Loucy (cell line): ENCODE measurements at regions not wholly inside any gene's neighbourhood (a gene's known extent, or its start where the extent isn't known, plus 50 kb on each side); places are given as distances from the start of the nearest gene placed in this dataset.

Experiments used
- H2AFZ ChIP-seq: fragments of 200-600 bp; sonication (generic); 2 replicates; pipeline ENCODE4 v1.6.0; 2016; ENCODE audit warnings: antibody characterized with exemption, mild to moderate bottlenecking, low read length, moderate library complexity
- H3F3A ChIP-seq: fragments of 200-600 bp; 2 replicates; pipeline ENCODE4 v1.6.0; 2016; ENCODE audit warnings: antibody characterized with exemption, low read depth, mild to moderate bottlenecking
- H3K27me3 ChIP-seq: fragments of 200-600 bp; sonication (generic); 2 replicates; pipeline ENCODE4 v1.6.1; 2014; ENCODE audit warnings: low read length, mild to moderate bottlenecking; ENCODE audit not compliant: insufficient read depth, poor library complexity, severe bottlenecking
- H3K36me3 ChIP-seq: fragments of 200-600 bp; sonication (generic); 2 replicates; pipeline ENCODE4 v1.6.1; 2016; ENCODE audit warnings: low read length; ENCODE audit not compliant: insufficient read depth
- H3K4me1 ChIP-seq: fragments of 200-600 bp; sonication (generic); 2 replicates; pipeline ENCODE4 v1.5.1; 2014; ENCODE audit warnings: low read length, mild to moderate bottlenecking; ENCODE audit not compliant: insufficient read depth, poor library complexity, severe bottlenecking
- H3K4me2 ChIP-seq: fragments of 200-600 bp; sonication (generic); 2 replicates; pipeline ENCODE4 v1.6.0; 2014; ENCODE audit warnings: antibody characterized with exemption, low read length, low read depth, mild to moderate bottlenecking; ENCODE audit not compliant: poor library complexity, severe bottlenecking
- H3K4me3 ChIP-seq: fragments of 200-600 bp; sonication (generic); 2 replicates; pipeline ENCODE4 v1.5.1; 2014; ENCODE audit warnings: low read length, mild to moderate bottlenecking, mixed read lengths; ENCODE audit not compliant: poor library complexity, severe bottlenecking
- H3K79me2 ChIP-seq: fragments of 200-600 bp; sonication (generic); 2 replicates; pipeline ENCODE4 v1.6.1; 2014; ENCODE audit warnings: low read length; ENCODE audit not compliant: insufficient read depth
- H3K9ac ChIP-seq: fragments of 200-600 bp; sonication (generic); 2 replicates; pipeline ENCODE4 v1.6.0; 2014; ENCODE audit warnings: mild to moderate bottlenecking, low read depth, low read length, moderate library complexity; ENCODE audit not compliant: poor library complexity, severe bottlenecking
- H3K9me2 ChIP-seq: fragments of 200-600 bp; sonication (generic); replicated peaks from 2 replicates; pipeline ENCODE4 v1.6.1; 2016; ENCODE audit warnings: low read depth, low read length, mixed read lengths
- H3K9me3 ChIP-seq: fragments of 200-600 bp; sonication (generic); 2 replicates; pipeline ENCODE4 v1.6.1; 2014; ENCODE audit warnings: mild to moderate bottlenecking, antibody characterized with exemption, low read length, low read depth; ENCODE audit not compliant: insufficient read depth
- H4K20me1 ChIP-seq: fragments of 200-600 bp; sonication (generic); 2 replicates; pipeline ENCODE4 v1.6.0; 2014; ENCODE audit warnings: antibody characterized with exemption, low read length, mild to moderate bottlenecking; ENCODE audit not compliant: insufficient read depth, poor library complexity, severe bottlenecking
- CTCF ChIP-seq: fragments of 200-600 bp; sonication (generic); conservative IDR thresholded peaks from 2 replicates; pipeline ENCODE4 v1.5.1; 2014; ENCODE audit warnings: mild to moderate bottlenecking, antibody characterized with exemption, low read length
- EZH2phosphoT487 ChIP-seq: fragments of 200-600 bp; IDR thresholded peaks from 2 replicates; pipeline ENCODE4 v1.6.1; 2018; ENCODE audit warnings: antibody characterized with exemption, mild to moderate bottlenecking, moderate library complexity, borderline replicate concordance

- no peak overlapping the region for H3K9ac ChIP-seq
- H3F3A ChIP-seq, result no peaks in the 10 kb centered on the region
- H3K4me3 ChIP-seq, result no peak overlapping the region
- no peak overlapping the region for H3K4me2 ChIP-seq
- no peaks in the 10 kb centered on the region for H4K20me1 ChIP-seq
- H3K79me2 ChIP-seq, result no peaks in the 10 kb centered on the region
- H3K36me3 ChIP-seq, result no peaks in the 10 kb centered on the region
- no peaks in the 10 kb centered on the region for H3K27me3 ChIP-seq
- TF ChIP-seq EZH2phosphoT487 (no peak), CTCF (no peak)
- H3K4me1 ChIP-seq, result no peaks in the 10 kb centered on the region
- no peaks in the 10 kb centered on the region for H3K9me3 ChIP-seq
- no peaks in the 10 kb centered on the region for H3K9me2 ChIP-seq
- H2AFZ ChIP-seq, result no peak overlapping the region
These were observed 54.7 kb upstream of the EGR2 start for GRCh38 chr10:62870866-62871265.

GRCh38 chr10:62869958-62870357, 53.8 kb upstream of the EGR2 start:
- Histone ChIP-seq H3K9me2 (no peaks in the 10 kb centered on the region), H3K9ac (no peak overlapping the region), H4K20me1 (no peaks in the 10 kb centered on the region), H3K36me3 (no peaks in the 10 kb centered on the region), H3K27me3 (no peaks in the 10 kb centered on the region), H3K4me2 (no peak overlapping the region), H3K9me3 (no peaks in the 10 kb centered on the region), H3F3A (no peaks in the 10 kb centered on the region), H3K79me2 (no peaks in the 10 kb centered on the region), H3K4me1 (no peaks in the 10 kb centered on the region), H3K4me3 (no peak overlapping the region), H2AFZ (no peak overlapping the region)
- TF ChIP-seq EZH2phosphoT487 (no peak), CTCF (no peak)

- no peak overlapping the region for H3K4me2 ChIP-seq
- no peaks in the 10 kb centered on the region for H3K79me2 ChIP-seq
- H3K4me1 ChIP-seq, result no peaks in the 10 kb centered on the region
- no peak overlapping the region for H2AFZ ChIP-seq
- no peaks in the 10 kb centered on the region for H3K9me3 ChIP-seq
- H3F3A ChIP-seq, result no peaks in the 10 kb centered on the region
- H3K9ac ChIP-seq, result no peak overlapping the region
- no peaks in the 10 kb centered on the region for H4K20me1 ChIP-seq
- no peaks in the 10 kb centered on the region for H3K9me2 ChIP-seq
- no peaks in the 10 kb centered on the region for H3K36me3 ChIP-seq
- no peak overlapping the region for H3K4me3 ChIP-seq
- TF ChIP-seq CTCF (no peak), EZH2phosphoT487 (no peak)
- H3K27me3 ChIP-seq, result no peaks in the 10 kb centered on the region
These were observed 50.8 kb upstream of the EGR2 start for GRCh38 chr10:62866941-62867340.
